Fibroblast of peridontal ligament (primary cell): ENCODE measurements at regions not wholly inside any gene's neighbourhood (a gene's known extent, or its start where the extent isn't known, plus 50 kb on each side); places are given as distances from the start of the nearest gene placed in this dataset.
A peak's percentile ranks its signal among the peaks of the same experiment; 100 is the strongest.
"Not testable (repeated sequence)": the region's sequence is repeated elsewhere in the genome, so short reads cannot be mapped to it uniquely, and the experiment has no call there.

Experiments used
- DNase-seq: peaks from one replicate; pipeline ENCODE4 v3.0.0-alpha.2; 2010; ENCODE audit errors: extremely low read depth

DNA sequence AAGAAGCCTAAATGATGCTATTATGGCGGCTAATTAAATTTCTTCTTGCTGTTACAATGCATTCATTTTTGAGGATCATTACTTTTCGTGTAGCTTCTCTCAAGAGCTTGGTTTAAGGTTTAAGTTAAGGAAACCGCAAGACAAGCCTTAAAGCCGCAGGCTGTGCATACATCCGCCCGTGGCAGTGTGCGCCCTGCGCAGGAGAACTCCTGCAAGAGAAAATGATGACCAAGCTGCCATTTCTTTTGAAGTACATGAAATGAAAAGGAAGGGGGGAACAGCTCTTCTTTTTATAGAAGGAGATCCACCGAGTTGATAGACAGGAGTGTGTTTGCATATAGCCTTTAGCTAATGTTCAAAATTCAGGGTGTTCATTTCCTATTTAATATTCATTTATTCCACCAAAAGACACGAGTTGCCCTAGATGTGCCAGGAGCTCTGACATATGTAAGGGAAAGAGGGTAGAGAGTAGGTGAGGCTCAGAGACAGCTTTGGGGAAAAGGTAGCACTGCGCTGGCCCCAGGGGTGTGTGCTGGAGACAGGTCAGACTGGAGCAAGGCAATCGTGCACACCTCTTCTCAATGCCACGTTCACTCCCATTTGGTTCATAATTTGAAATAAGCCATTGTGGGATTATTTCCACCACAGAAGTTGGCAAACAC is 112.1 kb upstream of the LDB2 start:
- no peak for DNase-seq

DNA sequence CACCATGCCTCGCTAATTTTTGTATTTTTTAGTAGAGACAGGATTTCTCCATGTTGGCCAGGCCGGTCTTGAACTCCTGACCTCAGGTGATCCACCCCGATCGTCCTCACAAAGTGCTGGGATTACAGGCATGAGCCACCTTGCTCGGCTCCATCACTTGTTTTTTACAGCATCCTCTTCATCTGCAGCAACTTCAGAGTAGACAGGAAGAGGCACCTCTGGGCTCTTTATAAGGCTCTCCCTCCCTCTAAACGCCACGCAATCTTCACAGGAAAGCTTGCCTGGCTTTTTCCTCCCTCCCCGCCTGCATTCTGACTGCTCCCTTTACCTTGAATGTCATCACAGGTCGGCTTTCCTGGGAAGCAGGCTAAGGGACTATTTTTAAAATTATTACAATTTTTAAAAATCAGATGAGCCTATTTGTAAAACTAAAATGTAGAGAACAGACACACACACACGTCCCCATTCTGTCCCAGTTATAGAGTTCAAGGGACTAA is 111.5 kb upstream of the LDB2 start:
- DNase-seq = no peak

DNA sequence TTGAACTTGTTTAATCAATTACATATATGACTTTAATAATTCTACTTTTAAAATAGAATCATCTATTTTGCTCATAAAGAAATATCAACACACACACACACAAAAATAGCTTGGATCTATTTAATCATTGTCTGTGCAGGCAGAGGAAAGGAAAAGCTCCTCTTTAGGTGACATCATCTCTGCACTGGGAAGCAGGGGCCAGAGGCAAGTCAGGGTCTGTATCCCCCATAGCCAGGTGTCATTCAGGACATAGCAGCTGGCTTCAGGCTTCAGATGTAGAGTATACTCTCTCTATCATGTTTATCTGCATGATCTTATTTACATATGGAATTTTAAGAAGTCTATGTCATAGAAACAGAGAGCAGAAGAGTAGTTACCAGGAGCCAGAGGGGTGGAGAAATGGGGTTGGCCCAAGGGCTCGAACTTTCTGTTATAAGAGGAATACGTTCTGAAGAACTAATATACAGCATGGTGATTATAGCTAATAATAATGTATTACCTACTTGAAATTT is 110.4 kb upstream of the LDB2 start:
- DNase-seq = no peak

DNA sequence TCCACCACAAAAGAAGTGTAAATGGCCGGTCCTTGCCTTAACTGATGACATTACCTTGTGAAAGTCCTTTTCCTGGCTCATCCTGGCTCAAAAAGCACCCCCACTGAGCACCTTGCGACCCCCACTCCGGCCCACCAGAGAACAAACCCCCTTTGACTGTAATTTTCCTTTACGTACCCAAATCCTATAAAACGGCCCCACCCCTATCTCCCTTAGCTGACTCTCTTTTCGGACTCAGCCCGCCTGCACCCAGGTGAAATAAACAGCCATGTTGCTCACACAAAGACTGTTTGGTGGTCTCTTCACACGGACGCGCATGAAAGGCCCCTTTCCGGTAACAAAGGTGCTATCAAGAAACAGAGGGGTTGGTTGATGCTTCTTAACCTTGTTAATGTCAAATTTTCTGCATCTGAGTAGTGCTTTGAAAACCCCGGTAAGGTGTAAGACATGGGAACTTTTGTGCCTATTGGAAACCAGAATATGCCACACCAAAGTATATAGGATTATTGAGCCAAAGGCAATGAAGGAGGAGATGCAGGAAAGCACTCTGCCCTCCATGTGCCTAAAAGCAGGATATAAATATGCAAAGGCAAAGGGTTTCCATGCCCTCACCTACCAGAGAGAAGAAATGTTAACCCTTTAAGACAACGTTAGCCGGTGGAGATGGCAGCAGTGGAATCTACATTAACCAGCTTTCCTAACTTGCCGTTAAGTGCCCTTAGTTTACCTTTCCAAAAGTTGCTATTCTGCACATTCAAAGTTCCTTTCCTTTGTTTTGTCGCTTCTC is 105.4 kb upstream of the LDB2 start:
- not testable (repeated sequence) for DNase-seq

DNA sequence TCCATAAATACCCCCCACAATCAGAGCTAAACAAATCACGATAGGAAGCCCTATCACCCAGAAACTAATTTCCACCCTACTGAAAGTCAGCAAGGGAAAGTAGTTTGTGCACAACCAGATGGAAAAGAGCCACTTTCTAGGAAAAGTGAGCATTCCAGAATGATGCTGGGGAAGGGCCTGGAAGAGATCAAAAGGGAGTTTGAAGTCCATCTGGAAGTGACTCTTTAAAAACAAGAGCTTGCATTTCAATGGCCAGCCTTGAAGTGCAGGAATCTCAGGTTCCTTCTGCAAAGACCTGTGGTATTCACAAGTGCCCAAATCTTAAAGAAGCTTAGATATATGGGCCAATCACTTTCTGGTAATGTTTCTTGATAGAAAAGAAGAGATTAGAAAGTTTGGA is 97.0 kb upstream of the LDB2 start:
- peak; percentile 13 for DNase-seq

DNA sequence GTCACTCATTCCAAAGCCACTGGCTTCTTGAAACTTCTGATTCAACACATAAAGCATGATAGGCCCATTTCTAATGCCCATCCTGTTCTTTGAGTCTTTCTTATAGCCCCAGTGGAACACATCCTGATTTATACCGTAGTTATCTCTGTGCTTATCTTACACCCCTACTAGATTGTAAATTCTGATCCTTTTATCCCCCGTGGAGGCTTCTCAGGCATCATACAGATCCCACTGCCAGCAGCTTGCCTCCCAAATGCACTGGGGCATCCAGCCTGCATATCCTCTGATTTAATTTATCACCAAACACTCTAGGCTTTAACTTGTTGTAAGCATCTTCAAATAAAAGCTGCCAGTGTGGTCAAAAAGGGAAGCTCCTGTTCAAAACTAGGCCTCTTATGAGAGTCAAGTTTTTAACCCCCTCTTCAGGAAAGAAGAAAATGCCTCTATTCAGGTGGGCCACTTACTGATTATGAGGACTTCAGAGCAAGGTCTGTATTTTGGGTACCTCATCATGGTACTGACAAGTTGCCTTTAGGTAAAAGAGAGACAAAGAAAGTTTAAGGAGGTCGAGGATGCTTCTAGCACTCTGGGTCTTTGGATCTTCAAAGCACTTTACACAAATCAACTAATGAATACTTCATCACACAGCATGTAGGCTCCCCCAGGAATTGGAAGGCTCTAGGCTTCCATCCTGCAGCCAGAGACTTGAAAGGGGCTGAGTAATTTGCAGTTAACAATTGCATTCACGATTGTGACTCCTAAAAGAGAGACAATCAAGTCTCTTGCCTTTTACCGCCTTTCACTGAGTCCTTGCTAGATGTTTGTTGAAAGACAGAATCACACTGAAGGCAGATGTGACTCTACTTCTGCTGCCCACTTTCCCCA is 95.8 kb upstream of the LDB2 start:
- no peak for DNase-seq

DNA sequence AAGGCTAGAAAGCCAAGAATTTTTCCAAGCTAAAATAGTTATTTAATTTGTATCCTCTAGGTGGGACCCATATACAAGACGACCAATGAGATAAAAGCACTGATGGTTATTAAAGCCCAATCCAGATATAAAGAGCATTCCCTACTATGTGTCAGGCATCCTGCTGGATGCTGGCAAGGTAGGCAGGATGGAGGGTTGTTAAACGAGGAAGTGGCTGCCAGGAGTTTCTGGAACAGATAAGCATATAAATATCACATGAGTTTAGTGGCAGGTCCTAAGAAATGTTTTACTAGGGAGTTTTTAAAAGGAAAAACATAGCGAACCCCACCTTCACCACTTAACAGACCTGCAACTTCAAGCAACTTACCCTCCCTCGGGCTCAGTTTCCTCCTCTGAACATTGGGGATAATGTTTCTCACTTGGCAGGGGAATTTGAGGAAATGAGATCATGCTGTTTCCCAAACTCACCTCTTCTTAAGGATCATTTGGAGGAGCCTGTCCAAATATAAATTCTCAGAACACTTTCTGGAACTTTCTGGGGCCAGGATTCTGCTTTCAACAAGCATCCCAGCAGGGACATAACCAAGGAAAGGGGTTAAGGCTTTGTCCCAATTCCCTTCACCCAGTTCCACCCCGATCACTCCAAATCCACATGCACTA is 94.3 kb upstream of the LDB2 start:
- DNase-seq = no peak

DNA sequence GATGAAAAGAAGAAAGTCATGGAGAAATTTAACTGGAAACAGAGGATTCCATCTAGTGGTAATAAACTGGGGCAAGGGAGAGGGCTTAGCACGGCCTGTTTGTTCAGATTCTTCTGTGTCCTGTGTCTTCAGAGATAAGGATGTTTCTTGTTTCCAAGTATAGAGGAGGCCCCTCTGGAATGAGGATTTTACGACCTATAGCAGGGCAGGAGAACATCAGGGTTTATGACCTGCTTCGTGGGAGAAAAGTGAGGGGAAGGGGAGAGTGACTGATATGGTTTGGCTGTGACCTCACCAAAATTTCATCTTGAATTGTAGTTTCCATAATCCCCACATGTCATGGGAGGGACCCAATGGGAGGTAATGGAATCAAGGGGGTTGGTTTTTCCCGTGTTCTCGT is 93.0 kb upstream of the LDB2 start:
- DNase-seq = no peak

DNA sequence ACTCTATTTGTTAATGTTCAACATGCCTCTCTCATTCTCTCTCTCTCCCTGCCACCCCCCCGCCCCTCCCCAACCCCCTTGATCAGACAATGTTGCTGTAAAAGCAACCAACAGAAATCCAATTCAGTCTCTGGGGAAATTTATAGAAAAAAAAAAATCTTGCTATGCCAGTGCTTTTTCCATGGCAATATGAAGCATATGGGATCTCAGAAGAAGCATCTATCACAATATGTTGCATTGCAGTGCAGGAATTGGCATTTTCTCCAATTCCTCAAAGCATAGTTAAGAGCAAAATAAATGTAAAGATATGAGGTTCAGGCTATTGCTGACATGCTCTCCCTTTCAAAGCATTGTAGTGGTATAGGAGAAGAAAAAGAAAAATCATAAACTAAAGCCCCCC is 90.9 kb upstream of the LDB2 start:
- no peak for DNase-seq

DNA sequence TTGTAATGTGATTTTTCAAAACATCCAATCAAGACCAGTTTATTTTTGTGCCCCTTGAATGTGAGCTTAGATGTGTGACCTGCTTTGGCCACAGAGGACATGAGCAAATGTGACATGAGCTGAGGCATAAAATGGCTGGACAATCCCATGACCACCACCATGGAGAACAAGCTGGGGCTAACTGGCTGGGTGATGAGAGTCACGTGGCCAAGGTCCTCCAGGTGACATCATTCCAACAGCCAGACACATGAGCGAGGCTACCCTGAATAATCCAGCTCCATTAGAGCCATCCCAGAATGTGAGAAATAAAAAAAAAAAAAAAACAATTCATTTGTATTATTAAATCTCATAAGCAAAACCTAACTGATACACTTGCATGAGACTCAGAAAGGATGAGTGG is 90.4 kb upstream of the LDB2 start:
- no peak for DNase-seq

DNA sequence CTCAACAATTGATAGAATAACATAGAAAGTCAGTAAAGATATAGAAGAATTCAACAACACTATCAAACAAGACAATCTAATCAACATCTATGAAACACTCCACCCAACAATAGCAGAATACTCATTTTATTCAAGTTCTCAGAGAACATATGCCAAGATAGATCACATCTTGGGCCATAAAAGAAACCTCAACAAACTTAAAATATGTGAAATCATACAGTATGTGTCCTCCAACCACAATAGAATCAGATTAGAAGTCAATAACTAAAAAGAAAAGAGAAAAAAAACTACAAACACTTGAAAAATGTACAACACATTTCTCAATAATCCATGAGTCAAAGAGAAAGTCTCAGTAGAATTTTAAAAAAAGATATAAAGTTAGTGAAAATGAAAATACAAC is 78.6 kb upstream of the LDB2 start:
- DNase-seq = peak; percentile 42

DNA sequence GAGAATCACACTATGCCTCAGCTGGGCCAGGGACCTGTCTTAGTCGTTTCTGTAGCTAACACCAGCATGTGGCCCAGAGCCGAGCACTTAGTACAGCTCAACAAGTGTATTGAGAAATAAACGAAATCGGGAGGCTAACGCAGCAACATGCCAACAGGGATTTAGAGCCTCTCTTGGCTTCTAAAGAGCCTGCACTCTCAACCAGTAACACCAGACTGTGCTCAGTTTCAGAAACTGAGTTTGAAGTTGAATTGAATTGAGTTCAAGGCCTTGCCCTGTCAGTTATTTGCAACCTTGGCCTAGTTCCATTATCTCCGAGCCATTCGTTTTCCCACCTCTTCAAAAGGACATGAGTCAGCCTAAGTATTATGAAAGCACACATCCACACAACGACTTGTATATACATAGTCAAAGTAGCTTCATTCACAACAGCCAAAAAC is 71.3 kb upstream of the LDB2 start:
- DNase-seq = peak; percentile 59

DNA sequence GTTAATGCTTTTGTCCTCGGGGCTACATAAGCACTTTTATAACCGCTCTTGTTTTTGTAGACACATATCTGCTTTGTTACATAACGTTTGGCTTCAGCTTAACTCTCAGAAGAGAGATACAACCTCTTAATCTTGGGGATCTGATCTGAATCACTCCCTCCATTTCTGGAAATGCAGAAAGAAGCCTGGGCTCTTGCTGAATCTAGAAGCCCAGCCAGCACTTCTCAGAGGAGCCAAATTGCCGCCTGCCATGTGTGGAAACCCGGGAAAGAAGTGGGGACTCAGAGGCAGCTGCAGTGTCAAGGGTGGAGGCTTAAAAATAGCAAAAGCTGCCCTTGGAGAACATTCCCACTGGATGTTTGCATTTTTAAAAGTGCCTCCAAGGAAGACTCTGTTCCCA is 69.3 kb upstream of the LDB2 start:
- peak; percentile 68 for DNase-seq

DNA sequence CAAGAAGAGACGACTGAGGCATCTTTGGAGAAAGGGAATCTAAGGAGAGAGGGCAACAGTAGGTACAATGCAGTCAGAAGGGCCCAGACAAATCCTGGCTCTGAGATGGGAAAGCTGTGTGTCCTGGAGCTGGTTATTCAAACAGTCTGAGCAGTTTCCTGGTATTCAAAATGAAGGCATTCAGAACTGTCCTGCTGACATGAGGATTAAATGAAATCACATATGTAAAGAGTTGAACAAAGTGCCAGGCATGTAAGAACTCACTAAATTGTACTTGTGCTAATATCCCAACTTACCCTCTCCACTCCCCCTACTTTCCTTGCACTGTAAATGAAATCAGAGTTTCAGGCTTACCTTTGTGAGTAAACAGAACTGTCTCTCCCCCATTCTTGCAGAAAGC is 60.9 kb upstream of the LDB2 start:
- no peak for DNase-seq

DNA sequence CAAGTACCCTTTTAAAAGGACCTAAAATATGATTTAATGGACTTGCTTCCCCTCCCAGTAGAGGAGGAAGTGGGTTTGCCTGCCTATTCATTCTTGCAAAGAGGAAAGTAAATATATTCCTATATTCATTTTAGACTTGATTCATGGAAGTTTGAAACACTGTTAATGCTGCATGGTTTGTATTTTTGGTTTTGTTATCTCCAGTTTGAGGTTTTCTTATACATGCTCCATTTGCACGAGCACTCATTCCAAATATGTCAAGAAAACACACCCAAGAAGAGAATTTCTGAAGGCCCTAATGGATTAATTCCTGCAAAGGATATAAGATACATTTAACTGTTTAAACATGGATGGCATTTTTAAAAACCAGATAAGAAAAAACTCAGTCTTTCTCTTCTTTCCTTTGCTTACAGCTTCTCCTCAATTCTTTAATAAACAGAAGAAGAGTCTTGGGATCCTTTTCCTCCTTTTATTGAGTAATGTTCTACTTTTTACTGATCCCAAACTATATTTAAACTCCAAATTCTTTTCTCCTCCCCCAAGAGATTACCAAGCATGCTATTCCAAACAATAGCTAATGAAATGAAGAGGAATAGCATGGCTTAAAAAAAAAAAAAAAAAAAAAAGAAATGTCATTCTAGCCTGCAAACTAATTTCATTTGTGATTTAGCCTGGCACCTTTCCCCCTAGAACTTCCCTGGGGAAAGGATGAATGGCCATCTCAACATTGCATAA is 54.6 kb upstream of the LDB2 start:
- peak; percentile 17 for DNase-seq

DNA sequence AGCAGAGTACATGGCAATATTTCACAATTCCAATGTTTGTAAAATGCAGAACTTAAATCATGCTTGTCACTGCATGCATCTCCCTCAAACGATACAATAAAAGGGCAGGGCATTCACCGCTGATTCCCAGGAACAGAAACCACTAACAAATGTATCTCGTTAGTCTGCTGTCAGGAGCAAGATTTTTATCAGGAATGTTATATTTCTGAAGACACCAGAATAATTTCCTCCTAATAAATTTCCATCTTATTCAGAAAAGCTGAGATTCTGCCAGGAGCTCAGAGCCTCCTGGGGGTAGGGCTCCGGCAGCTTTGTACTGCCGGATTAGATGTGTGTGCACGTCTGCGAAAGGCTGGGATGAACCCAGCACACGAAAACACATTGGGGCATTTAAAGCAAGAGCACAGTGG is 54.0 kb upstream of the LDB2 start:
- peak; percentile 6 for DNase-seq
